ENCODE measurements at regions not wholly inside any gene's neighbourhood (a gene's known extent, or its start where the extent isn't known, plus 50 kb on each side); places are given as distances from the start of the nearest gene placed in this dataset.

DNA sequence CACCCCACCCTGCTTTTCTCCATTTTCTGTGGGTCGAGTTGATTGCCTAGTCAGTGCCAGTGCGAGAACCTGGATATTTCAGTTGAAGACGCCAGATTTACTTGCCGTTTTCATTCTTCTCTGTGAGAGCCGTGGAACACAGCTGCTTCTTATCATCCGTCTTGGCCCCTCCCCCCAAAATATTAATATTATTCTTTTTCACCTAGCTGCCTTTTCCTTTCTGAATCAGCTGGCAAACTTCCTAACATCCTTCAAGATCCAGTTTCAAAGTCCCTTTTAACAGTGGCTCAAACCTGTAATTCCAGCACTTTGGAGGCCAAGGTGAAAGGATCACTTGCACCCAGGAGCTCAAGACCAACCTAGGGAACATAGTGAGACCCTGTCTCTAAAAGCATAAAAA lies 117.1 kb upstream of the RASA1 start:
- no peak overlapping the region for H3K27ac ChIP-seq
- WGBS, 2 donors = 81 to 84% methylated on average over 6 of the region's 6 CpGs
- no peaks in the 10 kb centered on the region for H3K36me3 ChIP-seq
- no peak for DNase-seq (ENCODE audit: low spot score in 2 of 2)
- TF ChIP-seq, protein P1, sequence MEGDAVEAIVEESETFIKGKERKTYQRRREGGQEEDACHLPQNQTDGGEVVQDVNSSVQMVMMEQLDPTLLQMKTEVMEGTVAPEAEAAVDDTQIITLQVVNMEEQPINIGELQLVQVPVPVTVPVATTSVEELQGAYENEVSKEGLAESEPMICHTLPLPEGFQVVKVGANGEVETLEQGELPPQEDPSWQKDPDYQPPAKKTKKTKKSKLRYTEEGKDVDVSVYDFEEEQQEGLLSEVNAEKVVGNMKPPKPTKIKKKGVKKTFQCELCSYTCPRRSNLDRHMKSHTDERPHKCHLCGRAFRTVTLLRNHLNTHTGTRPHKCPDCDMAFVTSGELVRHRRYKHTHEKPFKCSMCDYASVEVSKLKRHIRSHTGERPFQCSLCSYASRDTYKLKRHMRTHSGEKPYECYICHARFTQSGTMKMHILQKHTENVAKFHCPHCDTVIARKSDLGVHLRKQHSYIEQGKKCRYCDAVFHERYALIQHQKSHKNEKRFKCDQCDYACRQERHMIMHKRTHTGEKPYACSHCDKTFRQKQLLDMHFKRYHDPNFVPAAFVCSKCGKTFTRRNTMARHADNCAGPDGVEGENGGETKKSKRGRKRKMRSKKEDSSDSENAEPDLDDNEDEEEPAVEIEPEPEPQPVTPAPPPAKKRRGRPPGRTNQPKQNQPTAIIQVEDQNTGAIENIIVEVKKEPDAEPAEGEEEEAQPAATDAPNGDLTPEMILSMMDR (IDR thresholded peaks at IDR 0.05) = no peak
- TF ChIP-seq EP300 (IDR thresholded peaks at IDR 0.05) (no peak), POLR2A (IDR thresholded peaks at IDR 0.05) (no peak)
- no peaks in the 10 kb centered on the region for H3K4me1 ChIP-seq
- H3K4me3 ChIP-seq = no peak overlapping the region
- no peaks in the 10 kb centered on the region for H3K27me3 ChIP-seq
- no peaks in the 10 kb centered on the region for H3K9me3 ChIP-seq

DNA sequence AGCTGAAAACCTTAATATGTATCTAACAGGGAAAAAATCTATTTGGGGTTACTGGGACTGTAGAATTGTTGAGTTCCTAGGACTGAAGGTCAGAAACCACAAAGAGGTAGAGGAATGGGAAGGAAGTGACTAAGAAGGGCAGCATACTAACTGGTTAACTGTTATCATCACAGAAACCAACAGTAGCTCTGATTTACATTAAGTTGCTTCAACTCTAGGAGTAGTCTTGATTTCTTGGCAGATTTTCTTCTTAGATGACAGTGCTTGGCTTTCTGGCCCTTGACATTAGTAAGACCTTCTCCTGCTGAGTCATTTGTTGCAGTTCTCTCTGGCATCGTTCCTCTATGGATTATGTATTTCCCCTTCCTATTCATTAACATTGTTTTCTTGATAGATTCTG lies 116.1 kb upstream of the RASA1 start:
- Histone ChIP-seq H3K36me3 (no peaks in the 10 kb centered on the region), H3K4me1 (no peaks in the 10 kb centered on the region), H3K9me3 (no peaks in the 10 kb centered on the region), H3K27me3 (no peaks in the 10 kb centered on the region), H3K27ac (no peak overlapping the region), H3K4me3 (no peak overlapping the region)
- no peak for DNase-seq (ENCODE audit: low spot score in 2 of 2)
- WGBS, 2 donors = 16 to 25% methylated on average over 1 of the region's 1 CpG
- TF ChIP-seq EP300 (IDR thresholded peaks at IDR 0.05) = no peak
- TF ChIP-seq, protein P1 (IDR thresholded peaks at IDR 0.05) = no peak
- TF ChIP-seq POLR2A (IDR thresholded peaks at IDR 0.05) = no peak

DNA sequence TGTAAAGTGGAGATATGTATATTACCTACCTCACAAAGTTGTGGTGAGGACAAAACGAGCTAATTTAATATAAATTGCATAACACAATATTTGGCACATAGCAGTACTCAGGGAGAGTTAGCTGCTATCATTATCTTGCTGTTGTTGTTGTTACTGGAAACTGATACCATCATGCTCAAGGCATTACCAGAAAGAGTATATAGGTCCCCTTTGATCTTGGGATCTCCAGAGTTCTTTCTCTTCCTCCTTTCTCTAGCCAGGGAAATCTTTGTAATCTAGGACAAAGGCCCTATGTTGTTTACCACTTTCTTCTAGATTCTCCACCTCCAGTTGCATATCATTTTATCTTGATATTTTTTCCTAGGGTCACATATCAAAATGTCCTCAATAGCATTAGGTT lies 114.8 kb upstream of the RASA1 start:
- no peak overlapping the region for H3K27ac ChIP-seq
- 66 to 76% methylated on average over 1 of the region's 1 CpG for WGBS, 2 donors
- H3K9me3 ChIP-seq = no peaks in the 10 kb centered on the region
- H3K4me3 ChIP-seq = no peak overlapping the region
- H3K36me3 ChIP-seq = no peaks in the 10 kb centered on the region
- no peak for DNase-seq (ENCODE audit: low spot score in 2 of 2)
- H3K27me3 ChIP-seq = no peaks in the 10 kb centered on the region
- H3K4me1 ChIP-seq = no peaks in the 10 kb centered on the region
- TF ChIP-seq EP300 (IDR thresholded peaks at IDR 0.05) (no peak), POLR2A (IDR thresholded peaks at IDR 0.05) (no peak)
- TF ChIP-seq, protein P1 (IDR thresholded peaks at IDR 0.05) = no peak

GRCh38 chr5:87154191-87154590 lies 113.5 kb upstream of the RASA1 start:
- Histone ChIP-seq H3K4me3 (no peak overlapping the region), H3K27me3 (no peaks in the 10 kb centered on the region), H3K36me3 (no peaks in the 10 kb centered on the region), H3K9me3 (no peaks in the 10 kb centered on the region), H3K4me1 (no peaks in the 10 kb centered on the region), H3K27ac (no peak overlapping the region)
- TF ChIP-seq POLR2A (IDR thresholded peaks at IDR 0.05) (no peak), EP300 (IDR thresholded peaks at IDR 0.05) (no peak)
- TF ChIP-seq, protein P1 (IDR thresholded peaks at IDR 0.05) = no peak
- DNase-seq (ENCODE audit: low spot score in 2 of 2) = no peak
- WGBS, 2 donors = 84% methylated on average over 3 of the region's 3 CpGs

GRCh38 chr5:87155106-87155505 lies 112.6 kb upstream of the RASA1 start:
- Histone ChIP-seq H3K36me3 (no peaks in the 10 kb centered on the region), H3K4me1 (no peaks in the 10 kb centered on the region), H3K27me3 (no peaks in the 10 kb centered on the region), H3K27ac (no peak overlapping the region), H3K4me3 (no peak overlapping the region), H3K9me3 (no peaks in the 10 kb centered on the region)
- 96% methylated on average over 4 of the region's 4 CpGs for WGBS, 2 donors
- no peak for DNase-seq (ENCODE audit: low spot score in 2 of 2)
- TF ChIP-seq, protein P1 (IDR thresholded peaks at IDR 0.05) = no peak
- TF ChIP-seq POLR2A (IDR thresholded peaks at IDR 0.05) = no peak
- no peak for TF ChIP-seq EP300 (IDR thresholded peaks at IDR 0.05)
